Inflammatory macrophage treated with lipopolysaccharide for 4 hours (primary cell): ENCODE measurements at regions not wholly inside any gene's neighbourhood (a gene's known extent, or its start where the extent isn't known, plus 50 kb on each side); places are given as distances from the start of the nearest gene placed in this dataset.
A peak's percentile ranks its signal among the peaks of the same experiment; 100 is the strongest.

Experiments
- DNase-seq: peaks from one replicate; pipeline ENCODE4 v3.0.0-alpha.2; 2020

- no peak for DNase-seq
Measured at GRCh38 chr6:170053966-170054661, 236.8 kb downstream of the DLL1 start.

GRCh38 chr6:170052991-170053821, 237.7 kb downstream of the DLL1 start:
- DNase-seq: no peak

- DNase-seq: no peak
Measured at GRCh38 chr6:170051229-170052172, 239.4 kb downstream of the DLL1 start.

- no peak for DNase-seq
Measured at GRCh38 chr6:170050591-170051041, 240.3 kb downstream of the DLL1 start.

- DNase-seq: peak; percentile 97
Measured at GRCh38 chr6:170049641-170050561, 241.0 kb downstream of the DLL1 start.

- peak; percentile 95 for DNase-seq
Measured at GRCh38 chr6:170048615-170049256, 242.1 kb downstream of the DLL1 start.

- DNase-seq: peak; percentile 24
Measured at GRCh38 chr6:170047823-170048222, 243.1 kb downstream of the DLL1 start.

- peak; percentile 97 for DNase-seq
Measured at GRCh38 chr6:170046791-170047626, 243.9 kb downstream of the DLL1 start.

- no peak for DNase-seq
Measured at GRCh38 chr6:170045981-170046667, 244.8 kb downstream of the DLL1 start.

GRCh38 chr6:170045563-170045960, 245.3 kb downstream of the DLL1 start:
- DNase-seq: no peak

GRCh38 chr6:170044836-170045562, 245.9 kb downstream of the DLL1 start:
- no peak for DNase-seq

GRCh38 chr6:170043881-170044790, 246.7 kb downstream of the DLL1 start:
- no peak for DNase-seq

GRCh38 chr6:170043150-170043819, 247.6 kb downstream of the DLL1 start:
- DNase-seq: no peak

GRCh38 chr6:170042596-170043118, 248.2 kb downstream of the DLL1 start:
- no peak for DNase-seq

- no peak for DNase-seq
Measured at GRCh38 chr6:170042123-170042522, 248.8 kb downstream of the DLL1 start.

GRCh38 chr6:170041526-170041925, 249.4 kb downstream of the DLL1 start:
- no peak for DNase-seq

- no peak for DNase-seq
Measured at GRCh38 chr6:170040906-170041305, 250.0 kb downstream of the DLL1 start.
